HG03457 (cell line): ENCODE measurements at regions not wholly inside any gene's neighbourhood (a gene's known extent, or its start where the extent isn't known, plus 50 kb on each side); places are given as distances from the start of the nearest gene placed in this dataset.
"Not testable (repeated sequence)": the region's sequence is repeated elsewhere in the genome, so short reads cannot be mapped to it uniquely, and the experiment has no call there.

ENCODE experiments used
- ATAC-seq: cut with Tn5 transposase; IDR thresholded peaks from one replicate; pipeline ENCODE4 v1.9.1; 2021; ENCODE audit warnings: moderate number of reproducible peaks; ENCODE audit not compliant: unreplicated experiment

- not testable (repeated sequence) for ATAC-seq
Measured at GRCh38 chr10:33867199-33867789, 532.8 kb upstream of the NRP1 start.

- ATAC-seq = no peak
Measured at GRCh38 chr10:33863352-33863751, 528.9 kb upstream of the NRP1 start.

- ATAC-seq = no peak
Measured at GRCh38 chr10:33862536-33863105, 528.2 kb upstream of the NRP1 start.

GRCh38 chr10:33861833-33862232 is 527.4 kb upstream of the NRP1 start:
- no peak for ATAC-seq

GRCh38 chr10:33861016-33861704 is 526.7 kb upstream of the NRP1 start:
- no peak for ATAC-seq

GRCh38 chr10:33860552-33860951 is 526.1 kb upstream of the NRP1 start:
- ATAC-seq = no peak

GRCh38 chr10:33859319-33860022 is 525.0 kb upstream of the NRP1 start:
- ATAC-seq = no peak

- no peak for ATAC-seq
Measured at GRCh38 chr10:33858326-33858725, 523.9 kb upstream of the NRP1 start.

- ATAC-seq = not testable (repeated sequence)
Measured at GRCh38 chr10:33853221-33853620, 518.8 kb upstream of the NRP1 start.

- no peak for ATAC-seq
Measured at GRCh38 chr10:33843379-33843778, 508.9 kb upstream of the NRP1 start.

GRCh38 chr10:33841678-33842077 is 507.2 kb upstream of the NRP1 start:
- ATAC-seq = no peak

- no peak for ATAC-seq
Measured at GRCh38 chr10:33838731-33839130, 504.3 kb upstream of the NRP1 start.

- no peak for ATAC-seq
Measured at GRCh38 chr10:33837736-33838135, 503.3 kb upstream of the NRP1 start.

GRCh38 chr10:33835556-33835955 is 501.1 kb upstream of the NRP1 start:
- no peak for ATAC-seq

- ATAC-seq = no peak
Measured at GRCh38 chr10:33833566-33833965, 499.1 kb upstream of the NRP1 start.

GRCh38 chr10:33832124-33832787 is 497.8 kb upstream of the NRP1 start:
- ATAC-seq = no peak

GRCh38 chr10:33831591-33831990 is 497.1 kb upstream of the NRP1 start:
- no peak for ATAC-seq

- ATAC-seq = not testable (repeated sequence)
Measured at GRCh38 chr10:33829899-33830298, 495.4 kb upstream of the NRP1 start.

- ATAC-seq = no peak
Measured at GRCh38 chr10:33828592-33828991, 494.1 kb upstream of the NRP1 start.

GRCh38 chr10:33826186-33826585 is 491.7 kb upstream of the NRP1 start:
- no peak for ATAC-seq

- ATAC-seq = no peak
Measured at GRCh38 chr10:33822774-33823173, 488.3 kb upstream of the NRP1 start.
